ENCODE measurements at regions not wholly inside any gene's neighbourhood (a gene's known extent, or its start where the extent isn't known, plus 50 kb on each side); places are given as distances from the start of the nearest gene placed in this dataset.

GRCh38 chrX:39829965-39830364 lies 267.8 kb downstream of the BCOR start:
- H3K9ac ChIP-seq (ENCODE audit: low read length) = no peak overlapping the region
- no peaks in the 10 kb centered on the region for H3K9me2 ChIP-seq (ENCODE audit: insufficient read depth)
- no peaks in the 10 kb centered on the region for H3K27me3 ChIP-seq (ENCODE audit: insufficient read depth, low read length)
- intact Hi-C loops (cut with micrococcal nuclease) = no loop called here
- no peak overlapping the region for H3K27ac ChIP-seq (ENCODE audit: low read depth, low read length)
- H3K36me3 ChIP-seq (ENCODE audit: control insufficient read depth in 1 of 2, insufficient read depth in 2 of 2, low read length in 2 of 2) = no peaks in the 10 kb centered on the region
- no peak overlapping the region for H3K4me2 ChIP-seq (ENCODE audit: low read length)
- no peak for DNase-seq (ENCODE audit: low read depth, low spot score)
- H3K9me3 ChIP-seq (ENCODE audit: control insufficient read depth in 1 of 2, insufficient read depth in 1 of 2, low read depth in 1 of 2, low read length in 2 of 2) = no peaks in the 10 kb centered on the region
- CTCF ChIA-PET = no interaction called here
- POLR2A ChIA-PET = no interaction called here
- no peaks in the 10 kb centered on the region for H4K20me1 ChIP-seq (ENCODE audit: insufficient read depth)
- H3K4me3 ChIP-seq (replicated peaks in 1 of 2; ENCODE audit: low read depth in 1 of 2, low read length in 2 of 2) = no peak overlapping the region
- BruUV-seq (replicated peaks) = no TSS peak
- no peak for ATAC-seq
- H3K79me2 ChIP-seq (ENCODE audit: insufficient read depth, low read length) = no peaks in the 10 kb centered on the region
- no peak overlapping the region for H2AFZ ChIP-seq (ENCODE audit: low read depth, low read length, poor library complexity, severe bottlenecking)
- RAD21 ChIA-PET (ENCODE audit: low non-redundant PET in 1 of 2, low total read pairs in 2 of 2, uncharacterized antibody in 2 of 2, unreplicated experiment in 2 of 2) = no interaction called here
- TF ChIP-seq ZFX (IDR thresholded peaks at IDR 0.05) (no peak), ELF1 (IDR thresholded peaks at IDR 0.05; ENCODE audit: borderline replicate concordance, low read depth) (no peak), EZH2 (IDR thresholded peaks at IDR 0.05) (no peak), EGR1 (IDR thresholded peaks at IDR 0.05; ENCODE audit: low read depth) (no peak), REST (IDR thresholded peaks at IDR 0.05; ENCODE audit: low read depth) (no peak), CBX3 (IDR thresholded peaks at IDR 0.05; ENCODE audit: low read depth) (no peak), ATF3 (IDR thresholded peaks at IDR 0.05) (no peak), POLR2AphosphoS5 (IDR thresholded peaks at IDR 0.05; ENCODE audit: low read depth, low read length) (no peak), CEBPB (IDR thresholded peaks at IDR 0.05; ENCODE audit: low read depth) (no peak), EZH2phosphoT487 (IDR thresholded peaks at IDR 0.05; ENCODE audit: borderline replicate concordance) (no peak), SP1 (IDR thresholded peaks at IDR 0.05; ENCODE audit: low read depth) (no peak), JUND (IDR thresholded peaks at IDR 0.05) (no peak), ZBTB33 (IDR thresholded peaks at IDR 0.05; ENCODE audit: extremely low read depth, insufficient replicate concordance, low read length) (no peak)
- H3K4me1 ChIP-seq (ENCODE audit: control insufficient read depth in 1 of 2, insufficient read depth in 2 of 2, low read length in 2 of 2) = no peaks in the 10 kb centered on the region

Data from HCT116 (cell line).